Suprapubic skin (tissue), 3 donors: ENCODE measurements at regions not wholly inside any gene's neighbourhood (a gene's known extent, or its start where the extent isn't known, plus 50 kb on each side); places are given as distances from the start of the nearest gene placed in this dataset.

Source experiments
- EP300 ChIP-seq: sonication (generic); formaldehyde crosslinking; IDR thresholded peaks from one replicate; pipeline ENCODE4 v1.6.1; 2017; ENCODE audit warnings: antibody characterized with exemption
- POLR2A ChIP-seq, 2 donors: fragments of 450-650 bp; IDR thresholded peaks; one replicate each; pipeline ENCODE4 v1.6.1; 2017; ENCODE audit warnings: antibody characterized with exemption in 2 of 2, mild to moderate bottlenecking in 2 of 2, moderate library complexity in 2 of 2
- TF ChIP-seq, protein P1 (sequence below), 2 donors: fragments of 200-600 bp in 1 of 2; fragments of 450-650 bp in 1 of 2; sonication (generic) in 1 of 2; IDR thresholded peaks; one replicate each; pipeline ENCODE4 v1.5.1; 2016 to 2019; ENCODE audit warnings: antibody characterized with exemption in 2 of 2, mild to moderate bottlenecking in 1 of 2, moderate library complexity in 1 of 2

- TF ChIP-seq, protein P1, sequence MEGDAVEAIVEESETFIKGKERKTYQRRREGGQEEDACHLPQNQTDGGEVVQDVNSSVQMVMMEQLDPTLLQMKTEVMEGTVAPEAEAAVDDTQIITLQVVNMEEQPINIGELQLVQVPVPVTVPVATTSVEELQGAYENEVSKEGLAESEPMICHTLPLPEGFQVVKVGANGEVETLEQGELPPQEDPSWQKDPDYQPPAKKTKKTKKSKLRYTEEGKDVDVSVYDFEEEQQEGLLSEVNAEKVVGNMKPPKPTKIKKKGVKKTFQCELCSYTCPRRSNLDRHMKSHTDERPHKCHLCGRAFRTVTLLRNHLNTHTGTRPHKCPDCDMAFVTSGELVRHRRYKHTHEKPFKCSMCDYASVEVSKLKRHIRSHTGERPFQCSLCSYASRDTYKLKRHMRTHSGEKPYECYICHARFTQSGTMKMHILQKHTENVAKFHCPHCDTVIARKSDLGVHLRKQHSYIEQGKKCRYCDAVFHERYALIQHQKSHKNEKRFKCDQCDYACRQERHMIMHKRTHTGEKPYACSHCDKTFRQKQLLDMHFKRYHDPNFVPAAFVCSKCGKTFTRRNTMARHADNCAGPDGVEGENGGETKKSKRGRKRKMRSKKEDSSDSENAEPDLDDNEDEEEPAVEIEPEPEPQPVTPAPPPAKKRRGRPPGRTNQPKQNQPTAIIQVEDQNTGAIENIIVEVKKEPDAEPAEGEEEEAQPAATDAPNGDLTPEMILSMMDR (IDR thresholded peaks at IDR 0.05) = no peak
- TF ChIP-seq EP300 (no peak), POLR2A (IDR thresholded peaks at IDR 0.05) (no peak)
These were observed 165.9 kb upstream of the CENPE start for GRCh38 chr4:103364083-103364482.
